ENCODE measurements at regions not wholly inside any gene's neighbourhood (a gene's known extent, or its start where the extent isn't known, plus 50 kb on each side); places are given as distances from the start of the nearest gene placed in this dataset.

- Histone ChIP-seq H4K20me1 (ENCODE audit: insufficient read depth, low read length) (no peaks in the 10 kb centered on the region), H3K79me2 (ENCODE audit: insufficient read depth, low read length) (no peaks in the 10 kb centered on the region), H3K4me2 (ENCODE audit: insufficient read depth, low read length) (no peak overlapping the region), H3K36me3 (ENCODE audit: insufficient read depth, low read length) (no peaks in the 10 kb centered on the region), H3K27ac (ENCODE audit: low read depth, low read length) (peak overlapping the region; percentile 91), H3K4me3 (ENCODE audit: insufficient read depth, low read length) (no peak overlapping the region), H3K9me3 (ENCODE audit: low read depth, low read length) (no peaks in the 10 kb centered on the region), H3K4me1 (ENCODE audit: insufficient read depth, low read length) (peaks cover 52% of the 10 kb centered on the region), H2AFZ (ENCODE audit: low read length) (no peak overlapping the region), H3K27me3 (ENCODE audit: insufficient read depth, low read length) (no peaks in the 10 kb centered on the region)
- TF ChIP-seq CTCF (IDR thresholded peaks at IDR 0.05; ENCODE audit: extremely low read depth, low read depth, low read length), result no peak
- no peak for DNase-seq (ENCODE audit: insufficient read length, low spot score, missing footprints)
Observed at GRCh38 chr21:28423521-28424190, 569.0 kb downstream of the LTN1 start.

GRCh38 chr21:28421716-28422524 lies 570.8 kb downstream of the LTN1 start:
- H3K4me1 ChIP-seq (ENCODE audit: insufficient read depth, low read length), result peaks cover 42% of the 10 kb centered on the region
- H3K27ac ChIP-seq (ENCODE audit: low read depth, low read length), result peak overlapping the region; percentile 91
- peak; percentile 78 for DNase-seq (ENCODE audit: insufficient read length, low spot score, missing footprints)
- peak overlapping the region; percentile 23 for H2AFZ ChIP-seq (ENCODE audit: low read length)
- H3K27me3 ChIP-seq (ENCODE audit: insufficient read depth, low read length), result no peaks in the 10 kb centered on the region
- no peaks in the 10 kb centered on the region for H3K36me3 ChIP-seq (ENCODE audit: insufficient read depth, low read length)
- no peaks in the 10 kb centered on the region for H3K9me3 ChIP-seq (ENCODE audit: low read depth, low read length)
- no peak overlapping the region for H3K4me3 ChIP-seq (ENCODE audit: insufficient read depth, low read length)
- TF ChIP-seq CTCF (IDR thresholded peaks at IDR 0.05; ENCODE audit: extremely low read depth, low read depth, low read length), result no peak
- H4K20me1 ChIP-seq (ENCODE audit: insufficient read depth, low read length), result no peaks in the 10 kb centered on the region
- no peaks in the 10 kb centered on the region for H3K79me2 ChIP-seq (ENCODE audit: insufficient read depth, low read length)
- no peak overlapping the region for H3K4me2 ChIP-seq (ENCODE audit: insufficient read depth, low read length)

GRCh38 chr21:28419811-28420210 lies 572.9 kb downstream of the LTN1 start:
- no peak for TF ChIP-seq CTCF (IDR thresholded peaks at IDR 0.05; ENCODE audit: extremely low read depth, low read depth, low read length)
- DNase-seq (ENCODE audit: insufficient read length, low spot score, missing footprints), result no peak
- peaks cover 37% of the 10 kb centered on the region for H3K4me1 ChIP-seq (ENCODE audit: insufficient read depth, low read length)
- no peak overlapping the region for H2AFZ ChIP-seq (ENCODE audit: low read length)
- H3K4me2 ChIP-seq (ENCODE audit: insufficient read depth, low read length), result no peak overlapping the region
- H3K9me3 ChIP-seq (ENCODE audit: low read depth, low read length), result no peaks in the 10 kb centered on the region
- H3K79me2 ChIP-seq (ENCODE audit: insufficient read depth, low read length), result no peaks in the 10 kb centered on the region
- no peaks in the 10 kb centered on the region for H4K20me1 ChIP-seq (ENCODE audit: insufficient read depth, low read length)
- no peak overlapping the region for H3K4me3 ChIP-seq (ENCODE audit: insufficient read depth, low read length)
- no peaks in the 10 kb centered on the region for H3K27me3 ChIP-seq (ENCODE audit: insufficient read depth, low read length)
- H3K27ac ChIP-seq (ENCODE audit: low read depth, low read length), result peak overlapping the region; percentile 66
- no peaks in the 10 kb centered on the region for H3K36me3 ChIP-seq (ENCODE audit: insufficient read depth, low read length)

All from osteoblast (primary cell).